ENCODE measurements at regions not wholly inside any gene's neighbourhood (a gene's known extent, or its start where the extent isn't known, plus 50 kb on each side); places are given as distances from the start of the nearest gene placed in this dataset.

- TF ChIP-seq CTCF (IDR thresholded peaks at IDR 0.05) = no peak
- no peak for TF ChIP-seq POLR2A (IDR thresholded peaks at IDR 0.05)
Measured at GRCh38 chr20:11792568-11792953, 125.1 kb upstream of the BTBD3 start.
